ENCODE measurements at regions not wholly inside any gene's neighbourhood (a gene's known extent, or its start where the extent isn't known, plus 50 kb on each side); places are given as distances from the start of the nearest gene placed in this dataset.
A peak's percentile ranks its signal among the peaks of the same experiment; 100 is the strongest.

DNA sequence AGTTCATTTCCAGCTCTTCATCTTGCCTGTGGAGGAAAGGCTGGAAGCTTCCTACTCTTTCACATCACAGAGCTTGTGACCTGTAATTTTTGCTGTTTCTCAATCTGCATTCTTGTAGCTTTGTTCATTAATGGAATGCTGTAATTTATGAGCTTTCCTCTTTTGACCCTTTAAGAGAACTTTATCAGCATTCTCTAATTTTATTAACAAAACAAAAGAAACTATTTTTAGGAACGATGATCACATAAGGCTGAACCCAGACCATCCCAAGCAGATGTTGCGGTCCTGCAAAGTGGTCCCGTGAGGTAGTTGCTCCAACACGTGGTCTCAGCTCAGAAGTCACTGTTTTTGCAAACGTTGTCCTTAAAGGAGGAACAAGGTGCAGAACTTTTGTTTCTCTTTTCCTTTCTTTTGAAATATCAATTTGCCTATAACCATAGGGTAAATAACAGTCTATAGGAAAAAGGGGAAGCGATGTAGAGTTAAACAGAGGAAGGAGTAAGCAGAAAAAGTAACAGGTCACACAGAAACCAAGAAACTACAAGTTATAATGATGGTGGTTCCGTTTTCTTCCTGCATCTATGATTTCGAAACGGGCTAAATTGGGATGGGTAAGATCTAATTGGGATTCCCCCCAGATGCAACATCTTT, 121.3 kb upstream of the PHACTR1 start:
- Histone ChIP-seq H2AFZ (ENCODE audit: low read length) (peak overlapping the region; percentile 43; the same call in 1 of the 2 replicates), H4K20me1 (ENCODE audit: insufficient read depth, low read length) (no peaks in the 10 kb centered on the region), H3K9me2 (ENCODE audit: insufficient read depth, low read length) (no peaks in the 10 kb centered on the region), H3K27ac (ENCODE audit: low read depth, low read length, poor library complexity, severe bottlenecking) (peak overlapping the region; percentile 86), H3K36me3 (ENCODE audit: insufficient read depth, low read length) (no peaks in the 10 kb centered on the region), H3K4me1 (ENCODE audit: insufficient read depth, low read length, poor library complexity, severe bottlenecking) (peaks cover 68% of the 10 kb centered on the region), H3K9me3 (ENCODE audit: low read length) (no peaks in the 10 kb centered on the region), H3K79me2 (ENCODE audit: insufficient read depth, low read depth, low read length) (no peaks in the 10 kb centered on the region), H3K4me3 (ENCODE audit: low read depth, low read length, poor library complexity, severe bottlenecking) (peak overlapping the region; percentile 45), H3K4me2 (ENCODE audit: low read length) (peak overlapping the region; percentile 65)
- peak; percentile 86 for DNase-seq (ENCODE audit: low spot score)
- POLR2A ChIA-PET = interaction anchor here (0.6 to 1.6 kb wide), 5 partner anchors 8 to 812 kb away, joined by 3 to 6 read pairs (median 3); no protein-coding TSS in a partner anchor
- no peak for TF ChIP-seq EZH2phosphoT487 (IDR thresholded peaks at IDR 0.05; ENCODE audit: borderline replicate concordance, low read depth, low read length)
- no peak for TF ChIP-seq CTCF (conservative IDR thresholded peaks at IDR 0.05; ENCODE audit: low read length)
- no TSS peak for BruUV-seq (replicated peaks)
- intact Hi-C loops (cut with micrococcal nuclease; ENCODE audit: unreplicated experiment) = no loop called here
- CTCF ChIA-PET (ENCODE audit: unreplicated experiment) = no interaction called here

DNA sequence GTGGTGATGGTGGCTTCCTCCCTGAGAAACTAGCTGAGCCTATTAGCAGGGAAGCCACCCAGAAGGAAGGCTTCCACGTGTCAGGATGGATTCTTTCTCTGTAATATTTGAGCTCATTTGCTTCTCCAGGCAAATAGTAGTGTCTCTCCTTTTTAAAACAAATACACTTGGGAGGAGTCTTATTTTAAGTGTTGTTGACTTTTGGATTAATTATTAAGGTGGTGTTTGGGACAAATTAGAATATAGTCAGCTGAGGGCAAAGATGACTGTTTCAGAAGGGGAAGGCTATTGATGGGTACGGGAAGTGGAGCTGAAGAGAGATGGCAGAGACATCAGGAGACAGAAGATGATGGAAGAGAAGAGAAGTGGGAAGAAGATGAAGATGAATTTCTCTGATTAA, 119.8 kb upstream of the PHACTR1 start:
- TF ChIP-seq EZH2phosphoT487 (IDR thresholded peaks at IDR 0.05; ENCODE audit: borderline replicate concordance, low read depth, low read length) (no peak), CTCF (conservative IDR thresholded peaks at IDR 0.05; ENCODE audit: low read length) (no peak)
- H3K9me2 ChIP-seq (ENCODE audit: insufficient read depth, low read length) = no peaks in the 10 kb centered on the region
- no peaks in the 10 kb centered on the region for H3K9me3 ChIP-seq (ENCODE audit: low read length)
- peak overlapping the region; percentile 43; the same call in 1 of the 2 replicates for H2AFZ ChIP-seq (ENCODE audit: low read length)
- H3K4me3 ChIP-seq (ENCODE audit: low read depth, low read length, poor library complexity, severe bottlenecking) = no peak overlapping the region
- POLR2A ChIA-PET = interaction anchor here (0.5 kb wide), 1 partner anchor 15 kb away, joined by 3 read pairs; no protein-coding TSS in a partner anchor
- no peaks in the 10 kb centered on the region for H3K36me3 ChIP-seq (ENCODE audit: insufficient read depth, low read length)
- peak overlapping the region; percentile 86 for H3K27ac ChIP-seq (ENCODE audit: low read depth, low read length, poor library complexity, severe bottlenecking)
- no peaks in the 10 kb centered on the region for H4K20me1 ChIP-seq (ENCODE audit: insufficient read depth, low read length)
- H3K4me1 ChIP-seq (ENCODE audit: insufficient read depth, low read length, poor library complexity, severe bottlenecking) = peaks cover 82% of the 10 kb centered on the region
- no peaks in the 10 kb centered on the region for H3K79me2 ChIP-seq (ENCODE audit: insufficient read depth, low read depth, low read length)
- CTCF ChIA-PET (ENCODE audit: unreplicated experiment) = no interaction called here
- BruUV-seq (replicated peaks) = no TSS peak
- intact Hi-C loops (cut with micrococcal nuclease; ENCODE audit: unreplicated experiment) = no loop called here
- no peak for DNase-seq (ENCODE audit: low spot score)
- H3K4me2 ChIP-seq (ENCODE audit: low read length) = peak overlapping the region; percentile 65

GRCh38 chr6:12598919-12599318, 117.6 kb upstream of the PHACTR1 start:
- CTCF ChIA-PET (ENCODE audit: unreplicated experiment) = no interaction called here
- no peak overlapping the region for H2AFZ ChIP-seq (ENCODE audit: low read length)
- intact Hi-C loops (cut with micrococcal nuclease; ENCODE audit: unreplicated experiment) = no loop called here
- TF ChIP-seq CTCF (conservative IDR thresholded peaks at IDR 0.05; ENCODE audit: low read length) (no peak), EZH2phosphoT487 (IDR thresholded peaks at IDR 0.05; ENCODE audit: borderline replicate concordance, low read depth, low read length) (no peak)
- H3K4me1 ChIP-seq (ENCODE audit: insufficient read depth, low read length, poor library complexity, severe bottlenecking) = peaks cover 85% of the 10 kb centered on the region
- H3K79me2 ChIP-seq (ENCODE audit: insufficient read depth, low read depth, low read length) = no peaks in the 10 kb centered on the region
- no TSS peak for BruUV-seq (replicated peaks)
- H4K20me1 ChIP-seq (ENCODE audit: insufficient read depth, low read length) = no peaks in the 10 kb centered on the region
- no peaks in the 10 kb centered on the region for H3K9me2 ChIP-seq (ENCODE audit: insufficient read depth, low read length)
- no peaks in the 10 kb centered on the region for H3K36me3 ChIP-seq (ENCODE audit: insufficient read depth, low read length)
- H3K4me3 ChIP-seq (ENCODE audit: low read depth, low read length, poor library complexity, severe bottlenecking) = no peak overlapping the region
- DNase-seq (ENCODE audit: low spot score) = no peak
- no peak overlapping the region for H3K4me2 ChIP-seq (ENCODE audit: low read length)
- H3K9me3 ChIP-seq (ENCODE audit: low read length) = no peaks in the 10 kb centered on the region
- H3K27ac ChIP-seq (ENCODE audit: low read depth, low read length, poor library complexity, severe bottlenecking) = no peak overlapping the region
- POLR2A ChIA-PET = interaction anchor here (0.8 kb wide), 1 partner anchor 14 kb away, joined by 3 read pairs; no protein-coding TSS in a partner anchor

Measured in OCI-LY7 (cell line).